SK-N-SH (cell line): ENCODE measurements at regions not wholly inside any gene's neighbourhood (a gene's known extent, or its start where the extent isn't known, plus 50 kb on each side); places are given as distances from the start of the nearest gene placed in this dataset.
A peak's percentile ranks its signal among the peaks of the same experiment; 100 is the strongest.

ENCODE experiments used
- CTCF ChIA-PET: fragments of 300-600, 350-600 bp; formaldehyde crosslinking; extraction: SDS; loops from one replicate; lab custom pipeline; 2021; lab: Yijun Ruan, JAX
- POLR2A ChIA-PET: fragments of 350-600 bp; sonication (Branson Sonifier 250); formaldehyde crosslinking; extraction: SDS; loops from one replicate; lab custom pipeline; 2020; ENCODE audit warnings: antibody characterized with exemption, inconsistent platforms; lab: Yijun Ruan, JAX
- DNase-seq: peaks from one replicate; pipeline ENCODE4 v3.0.0; 2012
- H2AFZ ChIP-seq: fragments of 200-600 bp; sonication (generic); 2 replicates; pipeline ENCODE4 v1.8.1; 2016; ENCODE audit warnings: antibody characterized with exemption, mild to moderate bottlenecking, low read depth
- H3F3A ChIP-seq: fragments of 200-600 bp; sonication (generic); replicated peaks from 2 replicates; pipeline ENCODE3; 2016; ENCODE audit warnings: antibody characterized with exemption, mild to moderate bottlenecking; ENCODE audit not compliant: insufficient read depth
- H3K27ac ChIP-seq, 2 experiments: fragments of 200-500 bp in 1 of 2; fragments of 200-600 bp in 1 of 2; sonication (Bioruptor generic) in 1 of 2; sonication (generic), shearing (Covaris generic) in 1 of 2; 2 replicates each; pipeline versions ENCODE4 v1.5.1 to v1.6.1; 2014 to 2016; ENCODE audit warnings: low read depth in 2 of 2, inconsistent platforms in 1 of 2, low read length in 1 of 2, mild to moderate bottlenecking in 1 of 2, mixed read lengths in 1 of 2
- H3K27me3 ChIP-seq: fragments of 200-600 bp; sonication (generic), shearing (Covaris generic); 2 replicates; pipeline ENCODE4 v1.6.1; 2016; ENCODE audit warnings: mixed run types; ENCODE audit not compliant: insufficient read depth
- H3K36me3 ChIP-seq, 2 experiments: fragments of 200-500 bp in 1 of 2; fragments of 200-600 bp in 1 of 2; sonication (Bioruptor generic) in 1 of 2; sonication (generic) in 1 of 2; replicated peaks in 1 of 2; 2 replicates each; pipeline versions ENCODE3 to v1.5.1; 2014 to 2016; ENCODE audit warnings: low read length in 1 of 2, mild to moderate bottlenecking in 1 of 2; ENCODE audit not compliant: insufficient read depth in 2 of 2, control insufficient read depth in 1 of 2
- H3K4me1 ChIP-seq, 2 experiments: fragments of 200-500 bp in 1 of 2; fragments of 200-600 bp in 1 of 2; sonication (Bioruptor generic) in 1 of 2; sonication (generic), shearing (Covaris generic) in 1 of 2; 2 replicates each; pipeline versions ENCODE4 v1.5.1 to v1.6.1; 2014 to 2016; ENCODE audit warnings: low read depth in 1 of 2, low read length in 1 of 2, mixed run types in 1 of 2; ENCODE audit not compliant: insufficient read depth in 2 of 2, control insufficient read depth in 1 of 2
- H3K4me2 ChIP-seq: fragments of 200-600 bp; sonication (generic), shearing (Covaris generic); 2 replicates; pipeline ENCODE4 v1.6.1; 2017; ENCODE audit warnings: mixed run types
- H3K4me3 ChIP-seq, 2 experiments: fragments of 200-500 bp in 1 of 2; fragments of 200-600 bp in 1 of 2; sonication (Bioruptor generic) in 1 of 2; sonication (generic), shearing (Covaris generic) in 1 of 2; 2 replicates each; pipeline versions ENCODE4 v1.5.1 to v1.8.1; 2014 to 2016; ENCODE audit warnings: low read depth in 2 of 2, inconsistent platforms in 1 of 2, low read length in 1 of 2, mild to moderate bottlenecking in 1 of 2, mixed read lengths in 1 of 2, moderate library complexity in 1 of 2
- H3K79me2 ChIP-seq: fragments of 200-600 bp; sonication (generic); 2 replicates; pipeline ENCODE4 v1.8.1; 2017; ENCODE audit warnings: mild to moderate bottlenecking; ENCODE audit not compliant: insufficient read depth
- H3K9ac ChIP-seq: fragments of 200-600 bp; sonication (generic); 2 replicates; pipeline ENCODE4 v1.6.1; 2017; ENCODE audit warnings: mixed run types
- H3K9me2 ChIP-seq: fragments of 200-600 bp; sonication (generic); 2 replicates; pipeline ENCODE4 v1.6.1; 2017; ENCODE audit warnings: mixed run types
- H3K9me3 ChIP-seq: fragments of 200-600 bp; sonication (generic); 2 replicates; pipeline ENCODE4 v1.6.1; 2017; ENCODE audit warnings: mixed run types, mild to moderate bottlenecking, moderate library complexity
- H4K20me1 ChIP-seq: fragments of 200-600 bp; sonication (generic); 2 replicates; pipeline ENCODE4 v1.6.1; 2017; ENCODE audit warnings: mild to moderate bottlenecking, mixed run types; ENCODE audit not compliant: insufficient read depth
- ELF1 ChIP-seq: IDR thresholded peaks from 2 replicates; pipeline ENCODE4 v1.4.0; 2012
- EP300 ChIP-seq, 2 experiments: IDR thresholded peaks; 2 replicates each; pipeline versions ENCODE4 v1.4.0 to v1.6.1; 2012; ENCODE audit warnings: borderline replicate concordance in 1 of 2, low read depth in 1 of 2, low read length in 1 of 2
- FOSL2 ChIP-seq: IDR thresholded peaks from 2 replicates; pipeline ENCODE4 v1.4.0; 2012; ENCODE audit warnings: low read depth, mild to moderate bottlenecking, moderate library complexity, borderline replicate concordance
- NRF1 ChIP-seq: IDR thresholded peaks from 2 replicates; pipeline ENCODE4 v1.6.1; 2012; ENCODE audit warnings: low read depth, mild to moderate bottlenecking, low read length
- POLR2AphosphoS5 ChIP-seq: IDR thresholded peaks from 2 replicates; pipeline ENCODE4 v1.6.1; 2012; ENCODE audit warnings: low read depth, low read length
- RFX5 ChIP-seq: IDR thresholded peaks from 2 replicates; pipeline ENCODE4 v1.6.1; 2012; ENCODE audit warnings: mild to moderate bottlenecking, improper control_type of control experiment, low read length
- TAF1 ChIP-seq: IDR thresholded peaks from 2 replicates; pipeline ENCODE4 v1.6.1; 2012; ENCODE audit warnings: low read depth, mild to moderate bottlenecking, low read length, moderate library complexity, borderline replicate concordance
- WGBS: methylation state at CpG from one replicate; pipeline ENCODE4 v1.1.6; 2017; ENCODE audit warnings: low lambda C conversion rate; 5-methylcytosine and 5-hydroxymethylcytosine counted together
- TF ChIP-seq, protein P1 (sequence below): fragments of 150-350 bp; IDR thresholded peaks from 2 replicates; pipeline ENCODE4 v1.6.1; 2016; ENCODE audit warnings: mild to moderate bottlenecking, low read depth, low read length
- TF ChIP-seq, protein P2 (sequence below): IDR thresholded peaks from 2 replicates; pipeline ENCODE4 v1.6.1; 2012; ENCODE audit warnings: mild to moderate bottlenecking, low read depth, low read length, moderate library complexity
- TF ChIP-seq, protein P3 (sequence below): fragments of 150-350 bp; IDR thresholded peaks from 2 replicates; pipeline ENCODE4 v1.6.1; 2017; ENCODE audit warnings: antibody characterized with exemption, low read length, low read depth, borderline replicate concordance

DNA sequence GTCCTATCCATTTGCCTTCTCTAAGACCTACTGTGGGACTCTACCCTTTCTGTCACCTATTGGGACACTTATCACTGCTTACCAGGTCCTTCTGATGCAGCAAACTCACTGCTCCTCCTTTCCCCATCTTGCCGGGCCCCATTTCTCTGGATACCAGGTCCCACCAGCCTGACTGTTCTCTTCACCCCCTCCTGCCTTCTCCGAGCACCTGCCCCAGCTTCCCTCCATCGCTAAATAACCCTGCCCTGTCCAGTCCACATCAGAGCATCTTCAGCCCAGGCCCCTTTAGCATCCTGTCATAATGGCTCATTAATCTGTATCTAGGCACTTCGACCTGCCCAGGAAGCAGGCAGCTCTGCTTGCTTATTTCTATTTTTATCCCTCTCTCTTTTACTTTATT is 74.7 kb downstream of the CRYGS start:
- POLR2A ChIA-PET: no interaction called here
- H2AFZ ChIP-seq: no peak overlapping the region
- no peaks in the 10 kb centered on the region for H3K36me3 ChIP-seq
- no peaks in the 10 kb centered on the region for H3K9me2 ChIP-seq
- H3K9ac ChIP-seq: no peak overlapping the region
- no peaks in the 10 kb centered on the region for H3F3A ChIP-seq
- H3K9me3 ChIP-seq: no peaks in the 10 kb centered on the region
- DNase-seq: no peak
- no peak overlapping the region for H3K4me2 ChIP-seq
- H3K4me1 ChIP-seq: peaks cover 0 to 8% of the 10 kb centered on the region in 2 experiments; a peak in 1 of 4 replicates
- CTCF ChIA-PET: interaction anchor here (1.0 to 2.6 kb wide), 3 partner anchors 9 to 71 kb away, joined by 3 to 10 read pairs (median 6); no protein-coding TSS in a partner anchor
- no peaks in the 10 kb centered on the region for H3K79me2 ChIP-seq
- H3K27ac ChIP-seq: peak overlapping the region in 1 of 2 experiments; percentile 47; a peak in 1 of 4 replicates
- peaks cover 8% of the 10 kb centered on the region; the same call in 1 of the 2 replicates for H3K27me3 ChIP-seq
- 40% methylated on average over 4 of the region's 4 CpGs for WGBS
- no peak for TF ChIP-seq TAF1
- no peak for TF ChIP-seq ELF1
- TF ChIP-seq EP300 (IDR thresholded peaks at IDR 0.05; ENCODE audit: borderline replicate concordance in 1 of 2, low read depth in 1 of 2, low read length in 1 of 2): no peak
- TF ChIP-seq, protein P1, sequence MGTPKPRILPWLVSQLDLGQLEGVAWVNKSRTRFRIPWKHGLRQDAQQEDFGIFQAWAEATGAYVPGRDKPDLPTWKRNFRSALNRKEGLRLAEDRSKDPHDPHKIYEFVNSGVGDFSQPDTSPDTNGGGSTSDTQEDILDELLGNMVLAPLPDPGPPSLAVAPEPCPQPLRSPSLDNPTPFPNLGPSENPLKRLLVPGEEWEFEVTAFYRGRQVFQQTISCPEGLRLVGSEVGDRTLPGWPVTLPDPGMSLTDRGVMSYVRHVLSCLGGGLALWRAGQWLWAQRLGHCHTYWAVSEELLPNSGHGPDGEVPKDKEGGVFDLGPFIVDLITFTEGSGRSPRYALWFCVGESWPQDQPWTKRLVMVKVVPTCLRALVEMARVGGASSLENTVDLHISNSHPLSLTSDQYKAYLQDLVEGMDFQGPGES: no peak
- TF ChIP-seq RFX5: no peak
- no peaks in the 10 kb centered on the region for H4K20me1 ChIP-seq
- no peak overlapping the region for H3K4me3 ChIP-seq

DNA sequence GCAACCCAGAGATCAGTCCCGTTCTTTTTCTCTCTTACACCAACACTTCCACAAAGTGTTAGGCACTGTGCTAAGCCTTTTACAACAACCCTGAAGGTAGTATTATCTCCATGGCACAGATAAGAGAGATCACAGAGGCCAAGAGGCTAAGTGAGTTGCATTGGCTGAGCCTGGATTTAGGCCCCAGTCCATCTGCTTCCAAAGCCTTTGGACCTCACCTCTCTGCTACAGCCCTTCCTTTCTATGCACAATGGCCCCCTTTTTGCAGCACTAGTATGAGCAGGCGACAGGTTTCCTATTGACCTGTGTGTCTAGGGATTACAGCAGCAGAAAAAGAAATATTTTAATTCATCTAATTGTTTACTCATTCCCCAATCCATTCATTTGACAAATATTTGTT is 76.2 kb downstream of the CRYGS start:
- no peaks in the 10 kb centered on the region for H3K79me2 ChIP-seq
- no peak overlapping the region for H3K4me2 ChIP-seq
- H3K4me1 ChIP-seq: peaks cover 0 to 8% of the 10 kb centered on the region in 2 experiments; a peak in 1 of 4 replicates
- ChIA-PET POLR2A (no interaction called here), CTCF (no interaction called here)
- TF ChIP-seq POLR2AphosphoS5: no peak
- TF ChIP-seq NRF1: no peak
- TF ChIP-seq, protein P2, sequence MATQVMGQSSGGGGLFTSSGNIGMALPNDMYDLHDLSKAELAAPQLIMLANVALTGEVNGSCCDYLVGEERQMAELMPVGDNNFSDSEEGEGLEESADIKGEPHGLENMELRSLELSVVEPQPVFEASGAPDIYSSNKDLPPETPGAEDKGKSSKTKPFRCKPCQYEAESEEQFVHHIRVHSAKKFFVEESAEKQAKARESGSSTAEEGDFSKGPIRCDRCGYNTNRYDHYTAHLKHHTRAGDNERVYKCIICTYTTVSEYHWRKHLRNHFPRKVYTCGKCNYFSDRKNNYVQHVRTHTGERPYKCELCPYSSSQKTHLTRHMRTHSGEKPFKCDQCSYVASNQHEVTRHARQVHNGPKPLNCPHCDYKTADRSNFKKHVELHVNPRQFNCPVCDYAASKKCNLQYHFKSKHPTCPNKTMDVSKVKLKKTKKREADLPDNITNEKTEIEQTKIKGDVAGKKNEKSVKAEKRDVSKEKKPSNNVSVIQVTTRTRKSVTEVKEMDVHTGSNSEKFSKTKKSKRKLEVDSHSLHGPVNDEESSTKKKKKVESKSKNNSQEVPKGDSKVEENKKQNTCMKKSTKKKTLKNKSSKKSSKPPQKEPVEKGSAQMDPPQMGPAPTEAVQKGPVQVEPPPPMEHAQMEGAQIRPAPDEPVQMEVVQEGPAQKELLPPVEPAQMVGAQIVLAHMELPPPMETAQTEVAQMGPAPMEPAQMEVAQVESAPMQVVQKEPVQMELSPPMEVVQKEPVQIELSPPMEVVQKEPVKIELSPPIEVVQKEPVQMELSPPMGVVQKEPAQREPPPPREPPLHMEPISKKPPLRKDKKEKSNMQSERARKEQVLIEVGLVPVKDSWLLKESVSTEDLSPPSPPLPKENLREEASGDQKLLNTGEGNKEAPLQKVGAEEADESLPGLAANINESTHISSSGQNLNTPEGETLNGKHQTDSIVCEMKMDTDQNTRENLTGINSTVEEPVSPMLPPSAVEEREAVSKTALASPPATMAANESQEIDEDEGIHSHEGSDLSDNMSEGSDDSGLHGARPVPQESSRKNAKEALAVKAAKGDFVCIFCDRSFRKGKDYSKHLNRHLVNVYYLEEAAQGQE: no peak
- TF ChIP-seq, protein P3, sequence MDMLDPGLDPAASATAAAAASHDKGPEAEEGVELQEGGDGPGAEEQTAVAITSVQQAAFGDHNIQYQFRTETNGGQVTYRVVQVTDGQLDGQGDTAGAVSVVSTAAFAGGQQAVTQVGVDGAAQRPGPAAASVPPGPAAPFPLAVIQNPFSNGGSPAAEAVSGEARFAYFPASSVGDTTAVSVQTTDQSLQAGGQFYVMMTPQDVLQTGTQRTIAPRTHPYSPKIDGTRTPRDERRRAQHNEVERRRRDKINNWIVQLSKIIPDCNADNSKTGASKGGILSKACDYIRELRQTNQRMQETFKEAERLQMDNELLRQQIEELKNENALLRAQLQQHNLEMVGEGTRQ: no peak
- no peak for TF ChIP-seq FOSL2
- no peaks in the 10 kb centered on the region for H3K9me3 ChIP-seq
- no peak overlapping the region for H3K9ac ChIP-seq
- peaks cover 8% of the 10 kb centered on the region; the same call in 1 of the 2 replicates for H3K27me3 ChIP-seq
- H3F3A ChIP-seq: no peaks in the 10 kb centered on the region
- 55% methylated on average over 2 of the region's 2 CpGs for WGBS
- no peaks in the 10 kb centered on the region for H3K9me2 ChIP-seq
- H3K4me3 ChIP-seq: no peak overlapping the region
- H4K20me1 ChIP-seq: no peaks in the 10 kb centered on the region
- no peak overlapping the region for H3K27ac ChIP-seq
- H3K36me3 ChIP-seq: no peaks in the 10 kb centered on the region
- no peak overlapping the region for H2AFZ ChIP-seq
- no peak for DNase-seq
